H1 (cell line): ENCODE measurements at regions not wholly inside any gene's neighbourhood (a gene's known extent, or its start where the extent isn't known, plus 50 kb on each side); places are given as distances from the start of the nearest gene placed in this dataset.

Experiments
- CTCF ChIA-PET: fragments of 300-600 bp; sonication (Branson Sonifier 250); formaldehyde crosslinking; loops from one replicate; lab custom pipeline; 2021; ENCODE audit not compliant: partially characterized antibody; lab: Charles Lee
- POLR2A ChIA-PET: fragments of 300-600 bp; sonication (Branson Sonifier 250); formaldehyde crosslinking; loops from one replicate; lab custom pipeline; 2021; ENCODE audit warnings: inconsistent platforms; ENCODE audit not compliant: partially characterized antibody; lab: Charles Lee
- DNase-seq, 2 experiments: peaks; one replicate each; pipeline versions ENCODE4 v3.0.0 to v3.0.0-alpha.2; 2010 to 2022; ENCODE audit warnings: low spot score in 2 of 2, low read depth in 1 of 2, mixed read lengths in 1 of 2
- FAIRE-seq: peaks from 2 replicates; lab custom pipeline; 2011; peaks lifted over from hg19 to GRCh38; lab: Jason Lieb, UNC
- H2AFZ ChIP-seq: 2 replicates; pipeline ENCODE4 v1.8.1; 2012; ENCODE audit warnings: low read length, inconsistent platforms
- H2AK5ac ChIP-seq: 2 replicates; pipeline ENCODE4 v1.6.1; 2013; ENCODE audit warnings: low read depth, low read length
- H2BK120ac ChIP-seq: replicated peaks from 2 replicates; pipeline ENCODE3; 2013; ENCODE audit warnings: low read depth, low read length, inconsistent platforms
- H2BK12ac ChIP-seq: 2 replicates; pipeline ENCODE4 v1.6.1; 2013; ENCODE audit warnings: low read depth, low read length
- H2BK15ac ChIP-seq: 2 replicates; pipeline ENCODE4 v1.6.1; 2013; ENCODE audit warnings: low read length
- H2BK20ac ChIP-seq: 2 replicates; pipeline ENCODE4 v1.6.1; 2013; ENCODE audit warnings: low read length
- H2BK5ac ChIP-seq: 2 replicates; pipeline ENCODE4 v1.6.1; 2013; ENCODE audit warnings: low read depth, low read length
- H3K14ac ChIP-seq: 2 replicates; pipeline ENCODE4 v1.6.1; 2013; ENCODE audit warnings: inconsistent platforms; ENCODE audit not compliant: insufficient read length
- H3K18ac ChIP-seq: 2 replicates; pipeline ENCODE4 v1.6.1; 2013; ENCODE audit warnings: low read length; ENCODE audit errors: extremely low read depth
- H3K23ac ChIP-seq: 2 replicates; pipeline ENCODE4 v1.6.1; 2013; ENCODE audit warnings: inconsistent platforms; ENCODE audit not compliant: insufficient read length
- H3K23me2 ChIP-seq: 2 replicates; pipeline ENCODE4 v1.6.1; 2013; ENCODE audit warnings: low read depth, low read length
- H3K27ac ChIP-seq: 2 replicates; pipeline ENCODE4 v1.6.1; 2011; ENCODE audit warnings: low read depth, low read length, inconsistent platforms
- H3K27me3 ChIP-seq, 4 experiments: replicated peaks in 1 of 4; 1 replicate in 1 of 4; 2 replicates in 3 of 4; pipeline versions ENCODE4 v1.6.1 to v1.8.1; 2011 to 2013; ENCODE audit warnings: low read length in 3 of 4, mild to moderate bottlenecking in 3 of 4, inconsistent platforms in 2 of 4, mixed read lengths in 2 of 4, moderate library complexity in 1 of 4; ENCODE audit not compliant: control insufficient read depth in 3 of 4, insufficient read depth in 3 of 4; ENCODE audit errors: extremely low read depth in 1 of 4
- H3K36me3 ChIP-seq, 4 experiments: 2 replicates each; pipeline versions ENCODE4 v1.6.1 to v1.8.1; 2011 to 2013; ENCODE audit warnings: mild to moderate bottlenecking in 4 of 4, low read length in 3 of 4, moderate library complexity in 2 of 4, control low read depth in 1 of 4, inconsistent platforms in 1 of 4; ENCODE audit not compliant: insufficient read depth in 4 of 4, control insufficient read depth in 2 of 4
- H3K4ac ChIP-seq: replicated peaks from 2 replicates; pipeline ENCODE3; 2013; ENCODE audit warnings: low read length, low read depth, mixed read lengths, inconsistent platforms; ENCODE audit not compliant: insufficient read length
- H3K4me1 ChIP-seq, 4 experiments: replicated peaks in 1 of 4; 1 replicate in 1 of 4; 2 replicates in 3 of 4; pipeline versions ENCODE4 v1.6.1 to v1.8.1; 2011 to 2013; ENCODE audit warnings: low read length in 3 of 4, inconsistent platforms in 2 of 4, mixed read lengths in 1 of 4; ENCODE audit not compliant: insufficient read depth in 4 of 4, control insufficient read depth in 3 of 4
- H3K4me2 ChIP-seq, 2 experiments: 2 replicates each; pipeline versions ENCODE4 v1.6.1 to v1.8.1; 2011 to 2013; ENCODE audit warnings: low read depth in 2 of 2, low read length in 2 of 2, control low read depth in 1 of 2, inconsistent platforms in 1 of 2, mild to moderate bottlenecking in 1 of 2; ENCODE audit not compliant: insufficient read depth in 1 of 2
- H3K4me3 ChIP-seq, 4 experiments: fragments of 200-600, 300-600 bp in 1 of 4; sonication (generic), shearing (Covaris generic), sonication (Bioruptor Twin) in 1 of 4; 2 replicates each; pipeline versions ENCODE4 v1.5.1 to v1.8.1; 2011 to 2016; ENCODE audit warnings: low read length in 4 of 4, low read depth in 3 of 4, control low read depth in 2 of 4, inconsistent platforms in 2 of 4, mild to moderate bottlenecking in 2 of 4, mixed read lengths in 1 of 4, moderate library complexity in 1 of 4; ENCODE audit not compliant: insufficient read depth in 2 of 4; ENCODE audit errors: extremely low read depth in 1 of 4
- H3K56ac ChIP-seq: replicated peaks from 2 replicates; pipeline ENCODE3; 2013; ENCODE audit warnings: low read depth, mild to moderate bottlenecking, mixed read lengths, low read length, inconsistent platforms; ENCODE audit not compliant: insufficient read length
- H3K79me1 ChIP-seq: 2 replicates; pipeline ENCODE4 v1.6.1; 2013; ENCODE audit warnings: low read depth, low read length, control low read depth
- H3K79me2 ChIP-seq, 2 experiments: 2 replicates each; pipeline versions ENCODE4 v1.6.1 to v1.8.1; 2012 to 2013; ENCODE audit warnings: low read length in 2 of 2, mild to moderate bottlenecking in 2 of 2, inconsistent platforms in 1 of 2; ENCODE audit not compliant: insufficient read depth in 2 of 2, control insufficient read depth in 1 of 2
- H3K9ac ChIP-seq, 4 experiments: replicated peaks in 1 of 4; 1 replicate in 1 of 4; 2 replicates in 3 of 4; pipeline versions ENCODE4 v1.6.1 to v1.8.1; 2011 to 2013; ENCODE audit warnings: low read depth in 3 of 4, low read length in 3 of 4, control low read depth in 2 of 4, mild to moderate bottlenecking in 2 of 4, moderate library complexity in 2 of 4, inconsistent platforms in 1 of 4; ENCODE audit errors: extremely low read depth in 1 of 4
- H3K9me3 ChIP-seq, 2 experiments: 2 replicates each; pipeline versions ENCODE4 v1.6.1 to v1.8.1; 2012 to 2013; ENCODE audit warnings: mild to moderate bottlenecking in 2 of 2, moderate library complexity in 2 of 2, control low read depth in 1 of 2, inconsistent platforms in 1 of 2, low read depth in 1 of 2, low read length in 1 of 2, mixed read lengths in 1 of 2; ENCODE audit not compliant: insufficient read depth in 2 of 2
- H4K20me1 ChIP-seq, 2 experiments: replicated peaks in 1 of 2; 2 replicates each; pipeline versions ENCODE3 to v1.8.1; 2011 to 2013; ENCODE audit warnings: inconsistent platforms in 2 of 2, low read length in 2 of 2, mild to moderate bottlenecking in 1 of 2; ENCODE audit not compliant: insufficient read depth in 2 of 2, control insufficient read depth in 1 of 2
- H4K5ac ChIP-seq: 2 replicates; pipeline ENCODE4 v1.6.1; 2013; ENCODE audit warnings: low read length, low read depth, mixed read lengths, inconsistent platforms; ENCODE audit not compliant: insufficient read length
- H4K8ac ChIP-seq: 2 replicates; pipeline ENCODE4 v1.8.0; 2013; ENCODE audit warnings: mild to moderate bottlenecking, moderate library complexity, low read length, inconsistent platforms; ENCODE audit not compliant: insufficient read depth; ENCODE audit errors: extremely low read depth
- H4K91ac ChIP-seq: replicated peaks from 2 replicates; pipeline ENCODE3; 2013; ENCODE audit warnings: low read length, mixed read lengths, inconsistent platforms; ENCODE audit not compliant: insufficient read length
- CBX5 ChIP-seq: fragments of 300-800, 300-1000 bp; sonication (generic); IDR thresholded peaks from 2 replicates; pipeline ENCODE4 v1.7.1; 2016; ENCODE audit warnings: antibody characterized with exemption, low read length, low read depth
- CBX8 ChIP-seq: fragments of 300-800, 300-1000 bp; sonication (generic); IDR thresholded peaks from 2 replicates; pipeline ENCODE4 v1.7.1; 2016; ENCODE audit warnings: low read depth, low read length, borderline replicate concordance
- SIX5 ChIP-seq: IDR thresholded peaks from 2 replicates; pipeline ENCODE4 v1.6.1; 2011; ENCODE audit warnings: mild to moderate bottlenecking, low read depth, low read length
- WGBS, 2 experiments: shearing (Covaris generic) in 1 of 2; methylation state at CpG; one replicate each; pipeline versions ENCODE4 v1.1.6 to v1.1.7; 2013 to 2015; ENCODE audit warnings: low lambda C conversion rate in 2 of 2, mixed read lengths in 2 of 2, inconsistent platforms in 1 of 2, low coverage in 1 of 2, missing lambda C conversion rate in 1 of 2; ENCODE audit not compliant: insufficient replicate concordance in 2 of 2, insufficient coverage in 1 of 2, insufficient read length in 1 of 2; ENCODE audit errors: extremely low coverage in 1 of 2, missing lambda C conversion rate in 1 of 2; 5-methylcytosine and 5-hydroxymethylcytosine counted together
- TF ChIP-seq, protein P1 (sequence below): IDR thresholded peaks from 2 replicates; pipeline ENCODE4 v1.6.1; 2012; ENCODE audit warnings: low read length, inconsistent platforms
- TF ChIP-seq, protein P2 (sequence below): IDR thresholded peaks from 2 replicates; pipeline ENCODE4 v1.6.1; 2011; ENCODE audit warnings: low read depth, mild to moderate bottlenecking, low read length; ENCODE audit not compliant: insufficient read depth
- TF ChIP-seq, protein P3 (sequence below), 3 experiments: IDR thresholded peaks; 1 replicate in 2 of 3; 2 replicates in 1 of 3; pipeline versions ENCODE4 v1.5.1 to v1.6.1; 2011; ENCODE audit warnings: low read length in 3 of 3, mild to moderate bottlenecking in 3 of 3, inconsistent platforms in 2 of 3, low read depth in 1 of 3, moderate library complexity in 1 of 3; ENCODE audit not compliant: insufficient read depth in 1 of 3; ENCODE audit errors: control extremely low read depth in 1 of 3

DNA sequence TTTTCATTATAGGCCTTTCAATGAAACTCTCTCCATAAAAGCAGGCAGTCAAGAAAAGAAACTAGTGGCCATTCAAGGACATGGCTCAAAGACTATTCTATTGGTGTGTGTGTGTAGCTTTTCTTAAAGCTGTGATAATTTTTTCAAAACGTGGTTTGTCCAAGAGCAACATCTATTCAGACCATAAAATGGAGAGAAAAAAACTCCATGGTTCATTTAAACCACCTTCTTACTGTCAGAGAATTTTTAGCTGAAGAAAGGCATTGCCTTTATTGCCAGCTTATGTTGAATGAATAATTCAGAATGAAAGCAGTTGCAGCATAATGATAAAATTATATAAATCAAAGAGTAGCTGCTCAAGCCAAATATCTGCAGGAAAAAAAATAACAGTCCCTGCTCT, 325.5 kb downstream of the PCDH18 start:
- no peaks in the 10 kb centered on the region for H3K23me2 ChIP-seq
- H3K4me3 ChIP-seq: no peak overlapping the region
- H2AFZ ChIP-seq: no peak overlapping the region
- H3K27ac ChIP-seq: no peak overlapping the region
- H3K4me2 ChIP-seq: no peak overlapping the region
- H4K5ac ChIP-seq: no peak overlapping the region
- no peaks in the 10 kb centered on the region for H3K79me1 ChIP-seq
- no peak overlapping the region for H3K56ac ChIP-seq
- H3K14ac ChIP-seq: no peak overlapping the region
- POLR2A ChIA-PET: no interaction called here
- H2BK5ac ChIP-seq: no peak overlapping the region
- no peak overlapping the region for H3K9ac ChIP-seq
- H3K9me3 ChIP-seq: no peaks in the 10 kb centered on the region
- WGBS, 2 experiments: 84% methylated on average over 1 of the region's 1 CpG; no CpG with 5 or more reads in 1 of the 2 experiments
- no peak overlapping the region for H3K23ac ChIP-seq
- H2BK120ac ChIP-seq: no peak overlapping the region
- TF ChIP-seq, protein P1, sequence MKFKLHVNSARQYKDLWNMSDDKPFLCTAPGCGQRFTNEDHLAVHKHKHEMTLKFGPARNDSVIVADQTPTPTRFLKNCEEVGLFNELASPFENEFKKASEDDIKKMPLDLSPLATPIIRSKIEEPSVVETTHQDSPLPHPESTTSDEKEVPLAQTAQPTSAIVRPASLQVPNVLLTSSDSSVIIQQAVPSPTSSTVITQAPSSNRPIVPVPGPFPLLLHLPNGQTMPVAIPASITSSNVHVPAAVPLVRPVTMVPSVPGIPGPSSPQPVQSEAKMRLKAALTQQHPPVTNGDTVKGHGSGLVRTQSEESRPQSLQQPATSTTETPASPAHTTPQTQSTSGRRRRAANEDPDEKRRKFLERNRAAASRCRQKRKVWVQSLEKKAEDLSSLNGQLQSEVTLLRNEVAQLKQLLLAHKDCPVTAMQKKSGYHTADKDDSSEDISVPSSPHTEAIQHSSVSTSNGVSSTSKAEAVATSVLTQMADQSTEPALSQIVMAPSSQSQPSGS: no peak
- TF ChIP-seq, protein P2, sequence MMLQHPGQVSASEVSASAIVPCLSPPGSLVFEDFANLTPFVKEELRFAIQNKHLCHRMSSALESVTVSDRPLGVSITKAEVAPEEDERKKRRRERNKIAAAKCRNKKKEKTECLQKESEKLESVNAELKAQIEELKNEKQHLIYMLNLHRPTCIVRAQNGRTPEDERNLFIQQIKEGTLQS: no peak
- no peak for TF ChIP-seq CBX5
- no peak for TF ChIP-seq SIX5
- TF ChIP-seq CBX8: no peak
- TF ChIP-seq, protein P3, sequence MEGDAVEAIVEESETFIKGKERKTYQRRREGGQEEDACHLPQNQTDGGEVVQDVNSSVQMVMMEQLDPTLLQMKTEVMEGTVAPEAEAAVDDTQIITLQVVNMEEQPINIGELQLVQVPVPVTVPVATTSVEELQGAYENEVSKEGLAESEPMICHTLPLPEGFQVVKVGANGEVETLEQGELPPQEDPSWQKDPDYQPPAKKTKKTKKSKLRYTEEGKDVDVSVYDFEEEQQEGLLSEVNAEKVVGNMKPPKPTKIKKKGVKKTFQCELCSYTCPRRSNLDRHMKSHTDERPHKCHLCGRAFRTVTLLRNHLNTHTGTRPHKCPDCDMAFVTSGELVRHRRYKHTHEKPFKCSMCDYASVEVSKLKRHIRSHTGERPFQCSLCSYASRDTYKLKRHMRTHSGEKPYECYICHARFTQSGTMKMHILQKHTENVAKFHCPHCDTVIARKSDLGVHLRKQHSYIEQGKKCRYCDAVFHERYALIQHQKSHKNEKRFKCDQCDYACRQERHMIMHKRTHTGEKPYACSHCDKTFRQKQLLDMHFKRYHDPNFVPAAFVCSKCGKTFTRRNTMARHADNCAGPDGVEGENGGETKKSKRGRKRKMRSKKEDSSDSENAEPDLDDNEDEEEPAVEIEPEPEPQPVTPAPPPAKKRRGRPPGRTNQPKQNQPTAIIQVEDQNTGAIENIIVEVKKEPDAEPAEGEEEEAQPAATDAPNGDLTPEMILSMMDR (IDR thresholded peaks at IDR 0.05; ENCODE audit: control extremely low read depth in 1 of 3, insufficient read depth in 1 of 3, low read depth in 1 of 3, low read length in 3 of 3): no peak
- H3K36me3 ChIP-seq: no peaks in the 10 kb centered on the region
- FAIRE-seq (no peak), DNase-seq (no peak)
- H2BK12ac ChIP-seq: no peak overlapping the region
- CTCF ChIA-PET: interaction anchor here (0.5 kb wide), 1 partner anchor 9 kb away, joined by 3 read pairs; no protein-coding TSS in a partner anchor
- H3K4ac ChIP-seq: no peak overlapping the region
- no peak overlapping the region for H2BK15ac ChIP-seq
- H4K8ac ChIP-seq: no peak overlapping the region
- no peak overlapping the region for H4K91ac ChIP-seq
- no peaks in the 10 kb centered on the region for H4K20me1 ChIP-seq
- no peak overlapping the region for H2AK5ac ChIP-seq
- no peaks in the 10 kb centered on the region for H3K79me2 ChIP-seq
- no peaks in the 10 kb centered on the region for H3K4me1 ChIP-seq
- H2BK20ac ChIP-seq: no peak overlapping the region
- no peak overlapping the region for H3K18ac ChIP-seq
- H3K27me3 ChIP-seq: no peaks in the 10 kb centered on the region
